ENCODE measurements at regions not wholly inside any gene's neighbourhood (a gene's known extent, or its start where the extent isn't known, plus 50 kb on each side); places are given as distances from the start of the nearest gene placed in this dataset.

DNA sequence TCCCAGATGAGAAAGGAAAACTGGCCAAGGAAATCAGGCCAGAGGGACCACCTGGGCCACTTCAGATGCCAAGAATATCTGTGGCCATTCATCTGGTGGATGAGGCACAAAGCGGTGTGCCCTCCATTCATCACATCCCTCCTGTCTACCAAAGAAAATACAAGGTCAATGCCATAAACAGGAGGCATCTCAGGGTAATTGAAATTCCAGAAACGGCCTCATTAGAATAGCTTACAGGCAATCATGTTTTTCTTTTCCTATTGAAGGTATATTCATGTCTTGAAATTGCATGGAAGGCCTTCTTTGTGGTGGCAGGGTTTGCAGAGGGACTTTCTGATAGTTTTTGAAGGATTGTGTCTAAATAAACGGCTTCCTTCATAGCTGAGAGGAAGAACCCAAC lies 578.3 kb downstream of the HAO1 start:
- ATAC-seq (ENCODE audit: insufficient read depth, low read depth) (no peak), DNase-seq (no peak)
- no peaks in the 10 kb centered on the region for H3K36me3 ChIP-seq (ENCODE audit: insufficient read depth, low read length)
- no peak overlapping the region for H3K27ac ChIP-seq (ENCODE audit: low read length)
- H3K4me2 ChIP-seq (ENCODE audit: insufficient read depth, low read length) = no peak overlapping the region
- no peaks in the 10 kb centered on the region for H3K79me2 ChIP-seq (ENCODE audit: insufficient read depth, low read length)
- no peaks in the 10 kb centered on the region for H3K4me1 ChIP-seq (ENCODE audit: insufficient read depth, low read length)
- no peaks in the 10 kb centered on the region for H4K20me1 ChIP-seq (ENCODE audit: insufficient read depth, low read length)
- H3K4me3 ChIP-seq (ENCODE audit: low read depth in 1 of 2, low read length in 2 of 2) = no peak overlapping the region
- no peak overlapping the region for H3K9ac ChIP-seq (ENCODE audit: low read depth, low read length)
- no peaks in the 10 kb centered on the region for H3K9me3 ChIP-seq (ENCODE audit: insufficient read depth, low read length, severe bottlenecking)
- TF ChIP-seq, protein P1, sequence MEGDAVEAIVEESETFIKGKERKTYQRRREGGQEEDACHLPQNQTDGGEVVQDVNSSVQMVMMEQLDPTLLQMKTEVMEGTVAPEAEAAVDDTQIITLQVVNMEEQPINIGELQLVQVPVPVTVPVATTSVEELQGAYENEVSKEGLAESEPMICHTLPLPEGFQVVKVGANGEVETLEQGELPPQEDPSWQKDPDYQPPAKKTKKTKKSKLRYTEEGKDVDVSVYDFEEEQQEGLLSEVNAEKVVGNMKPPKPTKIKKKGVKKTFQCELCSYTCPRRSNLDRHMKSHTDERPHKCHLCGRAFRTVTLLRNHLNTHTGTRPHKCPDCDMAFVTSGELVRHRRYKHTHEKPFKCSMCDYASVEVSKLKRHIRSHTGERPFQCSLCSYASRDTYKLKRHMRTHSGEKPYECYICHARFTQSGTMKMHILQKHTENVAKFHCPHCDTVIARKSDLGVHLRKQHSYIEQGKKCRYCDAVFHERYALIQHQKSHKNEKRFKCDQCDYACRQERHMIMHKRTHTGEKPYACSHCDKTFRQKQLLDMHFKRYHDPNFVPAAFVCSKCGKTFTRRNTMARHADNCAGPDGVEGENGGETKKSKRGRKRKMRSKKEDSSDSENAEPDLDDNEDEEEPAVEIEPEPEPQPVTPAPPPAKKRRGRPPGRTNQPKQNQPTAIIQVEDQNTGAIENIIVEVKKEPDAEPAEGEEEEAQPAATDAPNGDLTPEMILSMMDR (IDR thresholded peaks at IDR 0.05; ENCODE audit: borderline replicate concordance, extremely low read depth, low read length, poor library complexity, severe bottlenecking) = no peak
- no peak for TF ChIP-seq EZH2 (IDR thresholded peaks at IDR 0.05; ENCODE audit: borderline replicate concordance, low read depth, low read length, severe bottlenecking)
- H2AFZ ChIP-seq (ENCODE audit: low read depth, low read length) = no peak overlapping the region
- H3K27me3 ChIP-seq (ENCODE audit: insufficient read depth, low read length, poor library complexity) = no peaks in the 10 kb centered on the region

DNA sequence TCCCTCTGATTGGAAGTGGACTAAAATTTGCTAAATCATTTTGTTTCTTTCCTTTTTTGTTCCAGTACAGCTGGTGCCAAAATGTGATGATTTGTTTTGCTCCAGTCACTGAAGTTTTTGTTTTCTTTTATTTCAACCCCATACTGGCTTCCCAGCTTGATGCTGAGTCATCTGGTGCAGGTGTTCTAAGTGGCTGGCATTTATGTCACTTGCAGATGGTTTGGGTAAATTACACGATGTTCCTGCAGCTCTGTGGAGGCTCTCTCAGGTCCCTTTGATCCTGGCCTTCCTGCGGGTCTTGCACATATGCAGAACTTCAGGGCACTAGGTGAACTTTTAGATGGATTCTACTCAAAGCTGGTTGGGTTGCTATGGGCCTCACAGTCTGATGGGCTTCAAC lies 577.7 kb downstream of the HAO1 start:
- Histone ChIP-seq H3K36me3 (ENCODE audit: insufficient read depth, low read length) (no peaks in the 10 kb centered on the region), H3K4me2 (ENCODE audit: insufficient read depth, low read length) (no peak overlapping the region), H3K9me3 (ENCODE audit: insufficient read depth, low read length, severe bottlenecking) (no peaks in the 10 kb centered on the region), H3K9ac (ENCODE audit: low read depth, low read length) (no peak overlapping the region), H2AFZ (ENCODE audit: low read depth, low read length) (no peak overlapping the region), H3K79me2 (ENCODE audit: insufficient read depth, low read length) (no peaks in the 10 kb centered on the region), H4K20me1 (ENCODE audit: insufficient read depth, low read length) (no peaks in the 10 kb centered on the region), H3K4me1 (ENCODE audit: insufficient read depth, low read length) (no peaks in the 10 kb centered on the region), H3K27me3 (ENCODE audit: insufficient read depth, low read length, poor library complexity) (no peaks in the 10 kb centered on the region), H3K27ac (ENCODE audit: low read length) (no peak overlapping the region), H3K4me3 (ENCODE audit: low read depth in 1 of 2, low read length in 2 of 2) (no peak overlapping the region)
- ATAC-seq (ENCODE audit: insufficient read depth, low read depth) (no peak), DNase-seq (no peak)
- TF ChIP-seq EZH2 (IDR thresholded peaks at IDR 0.05; ENCODE audit: borderline replicate concordance, low read depth, low read length, severe bottlenecking) = no peak
- TF ChIP-seq, protein P1 (IDR thresholded peaks at IDR 0.05; ENCODE audit: borderline replicate concordance, extremely low read depth, low read length, poor library complexity, severe bottlenecking) = no peak

DNA sequence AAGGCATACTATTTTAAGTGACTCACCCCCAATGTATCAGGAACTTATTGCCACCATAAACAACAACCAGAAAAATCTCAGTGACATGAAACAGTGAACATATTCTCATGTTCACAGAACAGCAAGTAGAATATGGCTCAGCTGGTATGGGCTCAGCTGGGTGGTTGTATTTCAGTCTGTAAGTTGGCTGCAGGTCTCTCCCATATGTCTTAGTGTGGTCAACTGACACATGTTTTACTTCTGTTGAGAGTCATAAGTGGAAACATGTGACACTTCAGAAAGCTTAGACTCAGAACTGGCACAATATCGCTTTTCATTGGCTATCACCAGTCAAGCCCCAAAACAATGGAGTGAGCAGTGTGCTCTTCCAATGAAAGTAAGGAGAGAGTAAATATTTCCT lies 574.1 kb downstream of the HAO1 start:
- Histone ChIP-seq H3K4me1 (ENCODE audit: insufficient read depth, low read length) (no peaks in the 10 kb centered on the region), H3K79me2 (ENCODE audit: insufficient read depth, low read length) (no peaks in the 10 kb centered on the region)

More for the DNA sequence above, 574.1 kb downstream of the HAO1 start:
- ATAC-seq (ENCODE audit: insufficient read depth, low read depth) = no peak
- no peak overlapping the region for H3K27ac ChIP-seq (ENCODE audit: low read length)
- DNase-seq = no peak
- H3K9me3 ChIP-seq (ENCODE audit: insufficient read depth, low read length, severe bottlenecking) = no peaks in the 10 kb centered on the region
- no peak overlapping the region for H3K4me2 ChIP-seq (ENCODE audit: insufficient read depth, low read length)
- no peaks in the 10 kb centered on the region for H4K20me1 ChIP-seq (ENCODE audit: insufficient read depth, low read length)
- H3K9ac ChIP-seq (ENCODE audit: low read depth, low read length) = no peak overlapping the region
- TF ChIP-seq EZH2 (IDR thresholded peaks at IDR 0.05; ENCODE audit: borderline replicate concordance, low read depth, low read length, severe bottlenecking) = no peak
- TF ChIP-seq, protein P1 (IDR thresholded peaks at IDR 0.05; ENCODE audit: borderline replicate concordance, extremely low read depth, low read length, poor library complexity, severe bottlenecking) = no peak
- no peak overlapping the region for H2AFZ ChIP-seq (ENCODE audit: low read depth, low read length)
- H3K4me3 ChIP-seq (ENCODE audit: low read depth in 1 of 2, low read length in 2 of 2) = no peak overlapping the region
- no peaks in the 10 kb centered on the region for H3K36me3 ChIP-seq (ENCODE audit: insufficient read depth, low read length)
- H3K27me3 ChIP-seq (ENCODE audit: insufficient read depth, low read length, poor library complexity) = no peaks in the 10 kb centered on the region

Data from DND-41 (cell line).